ENCODE measurements at regions not wholly inside any gene's neighbourhood (a gene's known extent, or its start where the extent isn't known, plus 50 kb on each side); places are given as distances from the start of the nearest gene placed in this dataset.

GRCh38 chr4:156280686-156281085, 327.0 kb upstream of the CTSO start:
- dilution Hi-C loops (cut with MboI; ENCODE audit: extremely low pct_ligation_motif_present, low sequenced_read_pairs): no loop called here
- Histone ChIP-seq H3K9ac (replicated peaks; ENCODE audit: extremely low read depth, insufficient read depth, low read length) (no peak overlapping the region), H3K4me3 (replicated peaks in 1 of 3; ENCODE audit: insufficient read depth in 1 of 3, low read depth in 1 of 3, low read length in 3 of 3) (no peak overlapping the region), H3K4me1 (ENCODE audit: control insufficient read depth, extremely low read depth, insufficient read depth, low read length) (no peaks in the 10 kb centered on the region), H3K9me3 (replicated peaks; ENCODE audit: control insufficient read depth, insufficient read depth, low read length) (no peaks in the 10 kb centered on the region), H4K20me1 (replicated peaks; ENCODE audit: control insufficient read depth, extremely low read depth, insufficient read depth, low read length) (no peaks in the 10 kb centered on the region), H3K79me2 (ENCODE audit: control insufficient read depth, insufficient read depth, low read length) (no peaks in the 10 kb centered on the region), H3K9me1 (replicated peaks; ENCODE audit: control insufficient read depth, extremely low read depth, insufficient read depth, low read length) (no peaks in the 10 kb centered on the region), H2AFZ (ENCODE audit: low read depth, low read length) (no peak overlapping the region), H3K27me3 (ENCODE audit: control insufficient read depth in 2 of 2, insufficient read depth in 2 of 2, low read length in 2 of 2) (no peaks in the 10 kb centered on the region), H3K27ac (ENCODE audit: insufficient read depth, low read depth, low read length) (no peak overlapping the region), H3K4me2 (ENCODE audit: insufficient read depth, low read length) (no peak overlapping the region), H3K36me3 (ENCODE audit: control insufficient read depth in 2 of 2, extremely low read depth in 1 of 2, insufficient read depth in 2 of 2, low read length in 2 of 2) (no peaks in the 10 kb centered on the region)
- DNase-seq (ENCODE audit: low read depth, low spot score): no peak
- ChIA-PET CTCF (interaction anchor here (1.4 to 2.1 kb wide), 2 partner anchors 12 to 13 kb away, joined by 4 to 10 read pairs; no protein-coding TSS in a partner anchor), POLR2A (no interaction called here)
- FAIRE-seq: no peak
- TF ChIP-seq POLR2AphosphoS5 (IDR thresholded peaks at IDR 0.05; ENCODE audit: insufficient read depth, low read depth, low read length) (no peak), GATA2 (IDR thresholded peaks at IDR 0.05; ENCODE audit: insufficient read depth, insufficient read length, low read depth, low read length) (no peak), POLR2A (IDR thresholded peaks at IDR 0.05; ENCODE audit: low read depth, low read length) (no peak), MAX (IDR thresholded peaks at IDR 0.05; ENCODE audit: insufficient read depth, insufficient read length) (no peak), EZH2 (IDR thresholded peaks at IDR 0.05; ENCODE audit: borderline replicate concordance, low read depth, low read length, severe bottlenecking) (no peak), CTCF (IDR thresholded peaks at IDR 0.05; ENCODE audit: extremely low read depth in 1 of 2, insufficient read depth in 1 of 2, low read depth in 1 of 2, low read length in 2 of 2) (no peak), FOS (IDR thresholded peaks at IDR 0.05; ENCODE audit: borderline replicate concordance, insufficient read depth, low read length) (no peak), MYC (IDR thresholded peaks at IDR 0.05; ENCODE audit: low read depth, low read length) (no peak), JUN (IDR thresholded peaks at IDR 0.05; ENCODE audit: borderline replicate concordance, insufficient read depth, insufficient read length, low read depth) (no peak)
- intact Hi-C loops (cut with micrococcal nuclease): no loop called here
- BruUV-seq (replicated peaks): no TSS peak

Measured in endothelial cell of umbilical vein (primary cell).